Peyer's patch (tissue), 4 donors: ENCODE measurements at regions not wholly inside any gene's neighbourhood (a gene's known extent, or its start where the extent isn't known, plus 50 kb on each side); places are given as distances from the start of the nearest gene placed in this dataset.

Experiments
- DNase-seq, 3 donors: peaks; one replicate each; pipeline ENCODE4 v3.0.0-alpha.2; 2017 to 2019
- H3K27ac ChIP-seq, 4 donors: fragments of 200-600 bp; sonication (generic); one replicate each; pipeline ENCODE4 v1.5.1; 2016 to 2019
- H3K27me3 ChIP-seq, 2 donors: fragments of 200-600 bp; sonication (generic); one replicate each; pipeline ENCODE4 v1.5.1; 2019
- H3K36me3 ChIP-seq, 3 donors: fragments of 200-600 bp; sonication (generic); one replicate each; pipeline ENCODE4 v1.5.1; 2016 to 2019
- H3K4me1 ChIP-seq, 4 donors: fragments of 200-600 bp; sonication (generic); one replicate each; pipeline ENCODE4 v1.5.1; 2016 to 2019
- H3K4me3 ChIP-seq, 4 donors: fragments of 200-600 bp; sonication (generic); 1 replicate in 3 of 4; 2 replicates in 1 of 4; pipeline ENCODE4 v1.5.1; 2016 to 2019; ENCODE audit warnings: mild to moderate bottlenecking in 1 of 4
- H3K9me3 ChIP-seq, 4 donors: fragments of 200-600 bp; sonication (generic); one replicate each; pipeline ENCODE4 v1.5.1; 2016 to 2019; ENCODE audit warnings: mild to moderate bottlenecking in 1 of 4
- CTCF ChIP-seq, 6 experiments: fragments of 450-650 bp in 4 of 6; fragments of 200-600 bp in 2 of 6; sonication (generic) in 1 of 6; IDR thresholded peaks; one replicate each; pipeline ENCODE4 v1.5.1; 2017 to 2019; ENCODE audit warnings: antibody characterized with exemption in 6 of 6, mild to moderate bottlenecking in 3 of 6, moderate library complexity in 1 of 6
- POLR2A ChIP-seq, 2 donors: fragments of 450-650 bp; IDR thresholded peaks; one replicate each; pipeline ENCODE4 v1.5.1; 2017; ENCODE audit warnings: antibody characterized with exemption in 2 of 2, mild to moderate bottlenecking in 2 of 2, moderate library complexity in 2 of 2

- Histone ChIP-seq H3K9me3 (no peaks in the 10 kb centered on the region), H3K27me3 (no peaks in the 10 kb centered on the region), H3K36me3 (no peaks in the 10 kb centered on the region), H3K4me1 (no peaks in the 10 kb centered on the region), H3K4me3 (no peak overlapping the region), H3K27ac (no peak overlapping the region)
- no peak for DNase-seq
- TF ChIP-seq CTCF (IDR thresholded peaks at IDR 0.05), result no peak
Observed at GRCh38 chr15:88389120-88389519, 78.1 kb downstream of the MRPL46 start.

GRCh38 chr15:88388686-88389085 lies 78.5 kb downstream of the MRPL46 start:
- DNase-seq, result no peak
- H3K27ac ChIP-seq, result no peak overlapping the region
- H3K36me3 ChIP-seq, result no peaks in the 10 kb centered on the region
- no peak for TF ChIP-seq CTCF (IDR thresholded peaks at IDR 0.05)
- TF ChIP-seq POLR2A (IDR thresholded peaks at IDR 0.05), result no peak
- H3K4me1 ChIP-seq, result no peaks in the 10 kb centered on the region
- no peak overlapping the region for H3K4me3 ChIP-seq
- no peaks in the 10 kb centered on the region for H3K27me3 ChIP-seq
- H3K9me3 ChIP-seq, result no peaks in the 10 kb centered on the region

- Histone ChIP-seq H3K4me1 (no peaks in the 10 kb centered on the region), H3K9me3 (no peaks in the 10 kb centered on the region)
Observed at GRCh38 chr15:88385078-88385700, 82.0 kb downstream of the MRPL46 start.

GRCh38 chr15:88383354-88383753 lies 83.8 kb downstream of the MRPL46 start:
- no peak for DNase-seq
- TF ChIP-seq POLR2A (IDR thresholded peaks at IDR 0.05) (no peak), CTCF (IDR thresholded peaks at IDR 0.05) (no peak)
- H3K27ac ChIP-seq, result no peak overlapping the region

More at GRCh38 chr15:88385078-88385700, 82.0 kb downstream of the MRPL46 start:
- H3K4me3 ChIP-seq, result no peak overlapping the region
- no peaks in the 10 kb centered on the region for H3K36me3 ChIP-seq
- no peak overlapping the region for H3K27ac ChIP-seq
- H3K27me3 ChIP-seq, result no peaks in the 10 kb centered on the region
- DNase-seq, result no peak
- TF ChIP-seq CTCF (IDR thresholded peaks at IDR 0.05), result no peak
- TF ChIP-seq POLR2A (IDR thresholded peaks at IDR 0.05), result no peak

GRCh38 chr15:88382482-88382983 lies 84.7 kb downstream of the MRPL46 start:
- Histone ChIP-seq H3K4me3 (no peak overlapping the region), H3K4me1 (no peaks in the 10 kb centered on the region), H3K27ac (no peak overlapping the region), H3K9me3 (no peaks in the 10 kb centered on the region), H3K27me3 (no peaks in the 10 kb centered on the region), H3K36me3 (no peaks in the 10 kb centered on the region)
- DNase-seq, result no peak
- TF ChIP-seq CTCF (IDR thresholded peaks at IDR 0.05), result no peak
- TF ChIP-seq POLR2A (IDR thresholded peaks at IDR 0.05), result no peak

More at GRCh38 chr15:88383354-88383753, 83.8 kb downstream of the MRPL46 start:
- no peak overlapping the region for H3K4me3 ChIP-seq
- no peaks in the 10 kb centered on the region for H3K4me1 ChIP-seq
- no peaks in the 10 kb centered on the region for H3K36me3 ChIP-seq
- no peaks in the 10 kb centered on the region for H3K9me3 ChIP-seq
- H3K27me3 ChIP-seq, result no peaks in the 10 kb centered on the region
